ENCODE measurements at regions not wholly inside any gene's neighbourhood (a gene's known extent, or its start where the extent isn't known, plus 50 kb on each side); places are given as distances from the start of the nearest gene placed in this dataset.

GRCh38 chrX:39469126-39469525, 628.6 kb downstream of the BCOR start:
- Histone ChIP-seq H3K4me1 (no peaks in the 10 kb centered on the region), H3K36me3 (no peaks in the 10 kb centered on the region), H3K27me3 (no peaks in the 10 kb centered on the region), H3K27ac (no peak overlapping the region), H3K9me3 (no peaks in the 10 kb centered on the region), H3K4me3 (no peak overlapping the region)
- no peak for DNase-seq (ENCODE audit: low spot score)
- TF ChIP-seq CTCF (IDR thresholded peaks at IDR 0.05): no peak

GRCh38 chrX:39470588-39471407, 627.0 kb downstream of the BCOR start:
- Histone ChIP-seq H3K27me3 (no peaks in the 10 kb centered on the region), H3K27ac (peak overlapping the region; percentile 18 to 20), H3K9me3 (no peaks in the 10 kb centered on the region), H3K36me3 (no peaks in the 10 kb centered on the region), H3K4me1 (no peaks in the 10 kb centered on the region), H3K4me3 (no peak overlapping the region)
- no peak for TF ChIP-seq CTCF (IDR thresholded peaks at IDR 0.05)
- DNase-seq (ENCODE audit: low spot score): no peak

GRCh38 chrX:39472161-39472560, 625.6 kb downstream of the BCOR start:
- TF ChIP-seq CTCF (IDR thresholded peaks at IDR 0.05): no peak
- no peak overlapping the region for H3K27ac ChIP-seq
- H3K4me1 ChIP-seq: peaks cover 0 to 8% of the 10 kb centered on the region in 2 donors
- no peaks in the 10 kb centered on the region for H3K27me3 ChIP-seq
- H3K9me3 ChIP-seq: no peaks in the 10 kb centered on the region
- DNase-seq (ENCODE audit: low spot score): no peak
- H3K4me3 ChIP-seq: no peak overlapping the region
- H3K36me3 ChIP-seq: no peaks in the 10 kb centered on the region

- TF ChIP-seq CTCF (IDR thresholded peaks at IDR 0.05): no peak
- H3K9me3 ChIP-seq: no peaks in the 10 kb centered on the region
- DNase-seq (ENCODE audit: low spot score): no peak
- H3K4me3 ChIP-seq: no peak overlapping the region
- no peaks in the 10 kb centered on the region for H3K36me3 ChIP-seq
- peaks cover 0 to 21% of the 10 kb centered on the region in 2 donors for H3K4me1 ChIP-seq
- H3K27ac ChIP-seq: peak overlapping the region in 1 of 2 donors; percentile 36
- no peaks in the 10 kb centered on the region for H3K27me3 ChIP-seq
Observed at GRCh38 chrX:39473812-39474211, 623.9 kb downstream of the BCOR start.

GRCh38 chrX:39475372-39475771, 622.4 kb downstream of the BCOR start:
- Histone ChIP-seq H3K36me3 (no peaks in the 10 kb centered on the region), H3K27me3 (no peaks in the 10 kb centered on the region), H3K9me3 (no peaks in the 10 kb centered on the region), H3K27ac (no peak overlapping the region), H3K4me3 (no peak overlapping the region), H3K4me1 (peaks cover 0 to 21% of the 10 kb centered on the region in 2 donors)
- no peak for TF ChIP-seq CTCF (IDR thresholded peaks at IDR 0.05)
- no peak for DNase-seq (ENCODE audit: low spot score)

GRCh38 chrX:39476604-39477021, 621.1 kb downstream of the BCOR start:
- no peaks in the 10 kb centered on the region for H3K36me3 ChIP-seq
- H3K4me1 ChIP-seq: peaks cover 0 to 21% of the 10 kb centered on the region in 2 donors
- no peaks in the 10 kb centered on the region for H3K27me3 ChIP-seq
- DNase-seq (ENCODE audit: low spot score): no peak
- peak overlapping the region; percentile 55 to 77 for H3K27ac ChIP-seq
- no peak for TF ChIP-seq CTCF (IDR thresholded peaks at IDR 0.05)
- H3K9me3 ChIP-seq: no peaks in the 10 kb centered on the region
- no peak overlapping the region for H3K4me3 ChIP-seq

All from right atrium auricular region (tissue), 2 donors.